ENCODE measurements at regions not wholly inside any gene's neighbourhood (a gene's known extent, or its start where the extent isn't known, plus 50 kb on each side); places are given as distances from the start of the nearest gene placed in this dataset.

- Histone ChIP-seq H3K27me3 (ENCODE audit: insufficient read depth, low read depth, low read length) (no peaks in the 10 kb centered on the region), H3K79me2 (replicated peaks; ENCODE audit: insufficient read depth, low read length) (no peaks in the 10 kb centered on the region), H3K27ac (ENCODE audit: low read length) (no peak overlapping the region), H2AFZ (ENCODE audit: low read depth, low read length) (no peak overlapping the region), H3K9me3 (ENCODE audit: low read length) (no peaks in the 10 kb centered on the region), H3K4me2 (ENCODE audit: low read length) (no peak overlapping the region), H4K20me1 (ENCODE audit: insufficient read depth) (no peaks in the 10 kb centered on the region), H3K36me3 (ENCODE audit: insufficient read depth, low read length) (no peaks in the 10 kb centered on the region), H3K4me3 (ENCODE audit: low read length) (no peak overlapping the region), H3K9ac (ENCODE audit: low read length) (no peak overlapping the region), H3K9me2 (ENCODE audit: insufficient read depth, low read length) (no peaks in the 10 kb centered on the region), H3F3A (ENCODE audit: insufficient read depth, low read length, poor library complexity, severe bottlenecking) (no peaks in the 10 kb centered on the region)
- TF ChIP-seq, protein P1, sequence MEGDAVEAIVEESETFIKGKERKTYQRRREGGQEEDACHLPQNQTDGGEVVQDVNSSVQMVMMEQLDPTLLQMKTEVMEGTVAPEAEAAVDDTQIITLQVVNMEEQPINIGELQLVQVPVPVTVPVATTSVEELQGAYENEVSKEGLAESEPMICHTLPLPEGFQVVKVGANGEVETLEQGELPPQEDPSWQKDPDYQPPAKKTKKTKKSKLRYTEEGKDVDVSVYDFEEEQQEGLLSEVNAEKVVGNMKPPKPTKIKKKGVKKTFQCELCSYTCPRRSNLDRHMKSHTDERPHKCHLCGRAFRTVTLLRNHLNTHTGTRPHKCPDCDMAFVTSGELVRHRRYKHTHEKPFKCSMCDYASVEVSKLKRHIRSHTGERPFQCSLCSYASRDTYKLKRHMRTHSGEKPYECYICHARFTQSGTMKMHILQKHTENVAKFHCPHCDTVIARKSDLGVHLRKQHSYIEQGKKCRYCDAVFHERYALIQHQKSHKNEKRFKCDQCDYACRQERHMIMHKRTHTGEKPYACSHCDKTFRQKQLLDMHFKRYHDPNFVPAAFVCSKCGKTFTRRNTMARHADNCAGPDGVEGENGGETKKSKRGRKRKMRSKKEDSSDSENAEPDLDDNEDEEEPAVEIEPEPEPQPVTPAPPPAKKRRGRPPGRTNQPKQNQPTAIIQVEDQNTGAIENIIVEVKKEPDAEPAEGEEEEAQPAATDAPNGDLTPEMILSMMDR (IDR thresholded peaks at IDR 0.05; ENCODE audit: poor library complexity, severe bottlenecking) = no peak
- TF ChIP-seq TAF1 (IDR thresholded peaks at IDR 0.05; ENCODE audit: low read depth) = no peak
- TF ChIP-seq RAD21 (conservative IDR thresholded peaks at IDR 0.05) = no peak
- no peak for TF ChIP-seq SMC3 (conservative IDR thresholded peaks at IDR 0.05; ENCODE audit: poor library complexity)
- no peak for TF ChIP-seq MXI1 (conservative IDR thresholded peaks at IDR 0.05; ENCODE audit: poor library complexity, severe bottlenecking)
- TF ChIP-seq POLR2AphosphoS5 (IDR thresholded peaks at IDR 0.05) = no peak
- TF ChIP-seq REST (IDR thresholded peaks at IDR 0.05; ENCODE audit: borderline replicate concordance) = no peak
- no peak for TF ChIP-seq EP300 (conservative IDR thresholded peaks at IDR 0.05; ENCODE audit: poor library complexity, severe bottlenecking)
- no peak for TF ChIP-seq EZH2 (IDR thresholded peaks at IDR 0.05; ENCODE audit: borderline replicate concordance, insufficient read depth, low read length, poor library complexity, severe bottlenecking)
Observed at GRCh38 chr4:3366893-3367775, 74.3 kb downstream of the RGS12 start.

GRCh38 chr4:3367866-3368265 lies 73.9 kb upstream of the HGFAC start:
- Histone ChIP-seq H2AFZ (ENCODE audit: low read depth, low read length) (no peak overlapping the region), H3K27me3 (ENCODE audit: insufficient read depth, low read depth, low read length) (no peaks in the 10 kb centered on the region), H3K36me3 (ENCODE audit: insufficient read depth, low read length) (no peaks in the 10 kb centered on the region), H3K9ac (ENCODE audit: low read length) (no peak overlapping the region), H3K27ac (ENCODE audit: low read length) (no peak overlapping the region), H3K9me2 (ENCODE audit: insufficient read depth, low read length) (no peaks in the 10 kb centered on the region), H3K79me2 (replicated peaks; ENCODE audit: insufficient read depth, low read length) (no peaks in the 10 kb centered on the region), H3K4me2 (ENCODE audit: low read length) (no peak overlapping the region), H4K20me1 (ENCODE audit: insufficient read depth) (no peaks in the 10 kb centered on the region), H3K4me3 (ENCODE audit: low read length) (no peak overlapping the region), H3F3A (ENCODE audit: insufficient read depth, low read length, poor library complexity, severe bottlenecking) (no peaks in the 10 kb centered on the region), H3K9me3 (ENCODE audit: low read length) (no peaks in the 10 kb centered on the region)
- no peak for TF ChIP-seq SMC3 (conservative IDR thresholded peaks at IDR 0.05; ENCODE audit: poor library complexity)
- no peak for TF ChIP-seq EZH2 (IDR thresholded peaks at IDR 0.05; ENCODE audit: borderline replicate concordance, insufficient read depth, low read length, poor library complexity, severe bottlenecking)
- TF ChIP-seq RAD21 (conservative IDR thresholded peaks at IDR 0.05) = no peak
- TF ChIP-seq, protein P1 (IDR thresholded peaks at IDR 0.05; ENCODE audit: poor library complexity, severe bottlenecking) = no peak
- TF ChIP-seq REST (IDR thresholded peaks at IDR 0.05; ENCODE audit: borderline replicate concordance) = no peak
- TF ChIP-seq MXI1 (conservative IDR thresholded peaks at IDR 0.05; ENCODE audit: poor library complexity, severe bottlenecking) = no peak
- TF ChIP-seq EP300 (conservative IDR thresholded peaks at IDR 0.05; ENCODE audit: poor library complexity, severe bottlenecking) = no peak
- TF ChIP-seq POLR2AphosphoS5 (IDR thresholded peaks at IDR 0.05) = no peak
- no peak for TF ChIP-seq TAF1 (IDR thresholded peaks at IDR 0.05; ENCODE audit: low read depth)

Measured in neural cell (in vitro differentiated cells).